NCI-H748 (cell line): ENCODE measurements at regions not wholly inside any gene's neighbourhood (a gene's known extent, or its start where the extent isn't known, plus 50 kb on each side); places are given as distances from the start of the nearest gene placed in this dataset.
"Not testable (repeated sequence)": the region's sequence is repeated elsewhere in the genome, so short reads cannot be mapped to it uniquely, and the experiment has no call there.

Experiments used
- DNase-seq: peaks from one replicate; lab custom pipeline; 2025; ENCODE audit not compliant: unreplicated experiment; lab: John Stamatoyannopoulos, UW

DNA sequence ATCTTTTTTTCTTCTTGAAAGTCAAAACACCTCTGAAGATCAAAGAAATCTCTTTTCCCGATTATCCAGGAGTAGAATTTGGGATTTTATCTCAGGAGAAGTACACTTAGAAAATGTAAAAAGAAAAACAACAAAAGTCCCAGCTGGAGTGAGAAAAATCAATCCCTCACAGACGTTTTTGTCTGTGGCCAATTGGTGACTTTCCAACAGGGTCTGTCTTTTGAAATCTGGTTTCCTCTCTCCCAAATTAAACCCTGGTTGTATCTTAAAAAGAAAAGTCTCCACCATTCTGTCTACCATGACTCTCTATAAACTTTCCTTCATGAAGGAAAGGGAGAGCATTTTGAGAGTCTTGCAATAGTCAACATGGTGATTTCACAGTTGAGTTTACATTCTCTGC, 88.1 kb downstream of the DACT1 start:
- no peak for DNase-seq

DNA sequence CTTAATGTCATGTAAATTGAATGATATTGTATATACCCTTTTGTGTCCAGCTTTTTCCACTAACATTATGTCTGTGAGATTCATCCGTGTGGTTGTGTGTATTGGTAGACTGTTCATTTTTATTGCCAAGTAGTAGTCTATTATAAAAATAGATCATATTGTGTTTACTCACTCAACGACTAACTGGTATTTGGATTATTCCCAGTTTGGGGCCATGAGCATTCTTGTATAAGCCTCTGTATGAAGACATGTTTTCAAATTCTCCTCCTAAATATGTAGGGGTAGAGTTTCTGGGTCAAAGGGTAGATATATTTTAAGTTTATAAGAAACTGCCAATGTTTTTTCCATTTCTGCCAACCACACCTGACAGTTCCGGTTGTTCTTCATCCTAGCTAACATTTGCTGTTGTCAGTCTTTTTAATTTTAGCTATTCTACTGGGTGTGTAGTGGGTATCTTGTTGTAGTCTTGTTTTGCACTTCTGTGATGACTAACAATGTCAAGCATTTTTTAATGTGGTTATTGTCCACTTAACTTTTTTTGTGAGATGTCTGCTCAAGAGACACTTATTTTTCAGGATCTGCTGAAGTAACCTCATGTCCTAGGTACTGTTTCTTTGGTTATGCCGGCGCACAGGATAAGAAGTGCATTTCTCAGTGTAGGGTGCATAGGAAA, 93.2 kb downstream of the DACT1 start:
- DNase-seq = no peak

DNA sequence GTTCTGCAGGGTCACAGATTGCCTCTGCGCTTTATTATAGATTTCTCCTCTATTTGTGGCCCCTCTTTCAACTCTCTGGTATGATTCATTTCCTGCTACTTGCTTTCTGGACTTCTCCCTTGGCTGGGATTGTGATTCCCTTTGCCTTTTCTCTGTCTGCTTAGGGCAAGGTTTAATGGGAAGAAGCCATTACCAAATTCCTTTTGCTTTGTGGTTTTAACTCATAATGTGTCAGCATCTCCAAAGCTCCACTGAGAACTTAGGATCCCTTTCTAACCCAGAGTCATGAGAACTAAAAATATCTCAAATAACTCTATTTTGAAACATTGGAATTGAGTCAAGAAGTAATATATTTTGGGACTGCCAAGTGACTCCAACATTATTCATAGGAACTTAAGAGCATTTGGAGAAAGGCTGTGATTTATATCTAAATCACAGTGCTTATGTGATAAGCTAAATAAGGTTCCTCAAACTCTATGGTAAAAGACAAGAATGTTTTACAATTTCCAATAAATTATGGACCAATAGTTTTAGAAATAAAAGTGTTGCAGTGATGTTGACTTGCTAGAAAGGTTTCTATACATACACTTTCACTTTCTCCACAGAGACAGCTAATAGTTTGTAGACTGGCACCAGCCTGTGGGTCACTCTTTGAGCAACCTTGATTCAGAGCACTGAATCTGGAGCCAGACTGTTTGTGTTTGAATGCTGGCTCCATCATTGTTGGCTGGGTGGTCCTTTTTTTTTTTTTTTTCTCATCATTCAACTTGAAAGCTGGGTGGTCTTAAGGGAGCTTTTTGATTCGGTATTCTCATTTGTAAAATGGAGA, 93.9 kb downstream of the DACT1 start:
- DNase-seq = no peak

GRCh38 chr14:58732387-58732786, 94.6 kb downstream of the DACT1 start:
- DNase-seq = no peak

DNA sequence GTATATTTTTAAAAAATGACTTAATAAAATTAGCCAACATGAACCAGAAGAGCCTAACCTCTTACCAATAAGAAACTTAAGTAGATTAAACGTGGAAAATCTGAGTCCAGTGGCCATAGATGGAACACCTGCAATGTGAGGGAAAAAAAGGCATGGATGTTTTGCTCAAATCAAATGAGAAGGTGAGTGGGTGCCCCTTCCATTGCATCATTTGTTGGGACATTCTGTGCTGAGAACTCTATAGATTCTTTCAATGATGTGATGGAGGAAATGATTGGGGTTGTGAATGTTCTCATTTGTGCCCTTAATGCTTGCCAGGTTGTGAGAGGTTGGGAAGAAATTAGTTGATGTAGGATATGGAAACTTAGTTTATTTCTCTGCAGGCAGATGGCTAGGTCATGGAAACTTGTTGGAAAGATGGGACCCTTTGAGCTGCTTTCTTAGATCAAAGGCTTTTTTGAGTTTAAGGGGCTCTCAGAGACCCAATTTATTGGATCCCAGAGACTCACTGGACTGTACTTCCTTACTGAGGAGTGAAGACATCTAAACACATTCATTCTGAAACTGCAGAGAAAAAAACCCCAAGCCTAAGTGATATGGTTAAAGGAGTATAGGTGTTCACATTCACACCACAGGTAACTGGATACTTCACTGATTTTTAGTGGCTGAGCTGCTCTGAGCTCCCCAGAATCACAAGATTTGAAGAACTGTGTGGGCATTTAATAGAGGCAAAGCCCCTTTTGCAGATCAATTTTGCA, 95.9 kb downstream of the DACT1 start:
- DNase-seq = no peak

DNA sequence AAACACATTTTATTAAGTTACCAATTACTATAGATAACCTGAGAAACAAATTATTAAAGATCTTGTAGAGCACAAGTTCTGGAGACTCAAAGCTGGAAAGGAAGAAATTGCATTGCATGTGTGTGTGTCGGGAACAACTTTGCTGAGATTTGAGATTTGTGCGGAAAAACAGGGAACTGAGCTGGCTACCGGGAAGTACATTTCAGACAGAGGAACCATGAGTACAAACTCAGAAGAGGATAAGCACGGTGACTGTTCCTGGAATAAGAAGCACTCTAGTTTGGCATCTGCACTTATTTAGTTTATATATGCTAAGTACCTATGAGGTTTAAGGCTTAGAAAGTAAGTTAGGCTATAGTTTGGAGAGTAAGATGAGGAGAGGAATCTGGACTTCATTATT, 97.8 kb downstream of the DACT1 start:
- no peak for DNase-seq

GRCh38 chr14:58736606-58737005, 98.8 kb downstream of the DACT1 start:
- DNase-seq = no peak

GRCh38 chr14:58737511-58737910, 99.7 kb downstream of the DACT1 start:
- DNase-seq = peak; percentile 60

DNA sequence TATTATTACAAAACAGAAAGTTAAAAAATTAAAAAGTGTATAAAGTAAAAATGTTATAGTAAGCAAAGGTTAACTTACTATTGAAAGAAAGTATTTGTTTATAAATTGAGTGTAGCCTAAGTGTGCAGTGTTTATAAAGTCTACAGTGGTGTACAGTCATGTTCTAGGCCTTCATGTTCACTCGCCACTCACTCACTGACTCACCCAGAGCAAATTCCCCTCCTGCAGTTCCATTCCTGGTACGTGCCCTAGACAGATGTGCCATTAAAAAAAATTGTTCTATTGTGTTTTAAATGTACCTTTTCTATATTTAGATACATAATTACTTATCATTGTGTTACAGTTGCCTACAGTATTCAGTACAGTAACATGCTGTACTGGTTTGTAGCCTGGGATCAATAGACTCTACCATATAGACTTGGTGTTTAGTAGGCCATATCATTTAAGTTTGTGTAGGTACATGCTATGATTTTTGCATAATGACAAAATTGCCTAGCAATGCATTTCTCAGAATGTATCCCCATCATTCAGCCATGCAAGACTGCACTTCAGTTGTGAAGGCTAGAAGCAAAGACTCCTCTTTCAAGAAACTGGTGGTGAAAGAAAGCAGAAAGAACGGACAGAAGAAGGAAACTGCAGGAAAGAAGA, 100.6 kb downstream of the DACT1 start:
- peak; percentile 13 for DNase-seq

DNA sequence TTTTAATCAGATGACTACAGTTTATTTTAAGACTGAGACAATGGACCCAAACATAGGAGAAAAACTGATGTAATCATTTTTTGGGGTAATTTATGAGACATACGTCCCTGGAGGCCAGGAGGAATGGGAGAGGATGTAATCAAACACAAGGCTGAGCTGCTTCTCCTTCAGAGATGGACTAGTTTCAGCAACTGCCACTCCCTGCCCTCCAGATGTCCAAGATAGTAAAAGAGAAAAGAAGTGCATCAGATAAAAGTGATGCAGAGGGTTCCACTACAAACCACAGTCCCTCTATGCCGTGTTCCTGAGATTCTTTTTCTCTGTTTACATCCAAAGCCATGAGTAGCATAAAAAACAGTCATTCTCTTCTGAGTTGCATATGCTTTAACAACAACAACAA, 101.1 kb downstream of the DACT1 start:
- DNase-seq = no peak

- DNase-seq = peak; percentile 39
Observed at GRCh38 chr14:58739674-58740073, 101.9 kb downstream of the DACT1 start.

DNA sequence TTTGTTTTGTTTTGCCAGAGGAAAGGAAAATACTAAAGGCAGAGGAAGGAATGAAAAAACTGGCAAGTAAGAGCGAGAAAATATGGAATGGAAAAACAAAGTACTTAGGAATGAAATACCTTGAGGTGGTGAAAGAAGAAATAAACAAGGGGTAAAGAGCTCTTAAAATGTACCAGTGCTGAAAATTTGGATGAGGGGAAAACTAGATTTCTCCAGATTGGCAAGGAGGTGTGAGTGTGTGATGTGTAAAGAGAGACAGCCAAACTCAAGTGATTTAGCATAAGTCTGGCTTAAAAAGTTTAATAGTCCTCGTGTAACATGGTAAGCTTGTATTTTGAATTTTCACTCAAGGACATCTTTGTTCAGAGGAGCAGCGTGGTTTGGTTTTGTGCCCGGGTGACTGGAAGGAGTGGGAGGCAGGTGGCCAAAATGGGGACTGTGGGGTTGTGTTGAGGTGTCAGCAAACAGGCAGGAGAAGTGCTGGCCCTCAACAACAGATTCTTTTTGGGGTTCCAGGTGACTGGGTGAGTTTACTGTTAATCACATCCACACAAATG, 102.7 kb downstream of the DACT1 start:
- no peak for DNase-seq

- DNase-seq = no peak
Observed at GRCh38 chr14:58744801-58745394, 107.1 kb downstream of the DACT1 start.

GRCh38 chr14:58746261-58746660, 108.5 kb downstream of the DACT1 start:
- no peak for DNase-seq

DNA sequence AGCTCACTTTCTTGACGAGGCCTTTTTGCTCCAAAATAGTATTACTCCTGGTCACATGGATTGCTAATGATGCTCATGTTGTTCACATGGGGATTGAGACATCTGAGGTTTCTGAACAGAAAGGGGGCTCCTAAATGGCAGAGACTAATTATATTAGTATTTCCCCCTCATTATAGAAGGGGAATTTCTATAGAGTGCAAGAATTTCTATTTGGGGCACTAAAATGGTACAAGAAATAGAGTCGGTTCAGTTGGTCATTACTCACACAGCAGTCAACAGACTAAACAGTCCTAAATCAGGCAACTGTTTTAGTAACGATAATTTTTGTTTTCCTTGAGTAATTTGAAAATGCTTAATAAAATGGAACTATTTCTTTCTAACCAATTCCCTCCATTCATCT, 108.9 kb downstream of the DACT1 start:
- DNase-seq = no peak

- no peak for DNase-seq
Observed at GRCh38 chr14:58747181-58747580, 109.4 kb downstream of the DACT1 start.

DNA sequence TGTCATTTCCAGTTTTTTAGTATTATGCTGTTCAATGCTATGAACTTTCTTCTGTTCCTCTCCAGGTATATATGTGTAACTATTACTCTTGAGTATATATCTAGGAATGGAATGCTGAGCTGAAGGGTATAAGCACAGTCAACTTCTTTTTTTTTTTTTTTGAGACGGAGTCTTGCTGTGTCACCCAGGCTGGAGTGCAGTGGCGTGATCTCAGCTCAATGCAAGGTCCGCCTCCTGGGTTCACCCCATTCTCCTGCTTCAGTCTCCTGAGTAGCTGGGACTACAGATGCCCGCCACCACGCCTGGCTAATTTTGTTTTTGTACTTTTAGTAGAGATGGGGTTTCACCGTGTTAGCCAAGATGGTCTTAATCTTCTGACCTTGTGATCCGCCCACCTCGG, 110.5 kb downstream of the DACT1 start:
- not testable (repeated sequence) for DNase-seq

DNA sequence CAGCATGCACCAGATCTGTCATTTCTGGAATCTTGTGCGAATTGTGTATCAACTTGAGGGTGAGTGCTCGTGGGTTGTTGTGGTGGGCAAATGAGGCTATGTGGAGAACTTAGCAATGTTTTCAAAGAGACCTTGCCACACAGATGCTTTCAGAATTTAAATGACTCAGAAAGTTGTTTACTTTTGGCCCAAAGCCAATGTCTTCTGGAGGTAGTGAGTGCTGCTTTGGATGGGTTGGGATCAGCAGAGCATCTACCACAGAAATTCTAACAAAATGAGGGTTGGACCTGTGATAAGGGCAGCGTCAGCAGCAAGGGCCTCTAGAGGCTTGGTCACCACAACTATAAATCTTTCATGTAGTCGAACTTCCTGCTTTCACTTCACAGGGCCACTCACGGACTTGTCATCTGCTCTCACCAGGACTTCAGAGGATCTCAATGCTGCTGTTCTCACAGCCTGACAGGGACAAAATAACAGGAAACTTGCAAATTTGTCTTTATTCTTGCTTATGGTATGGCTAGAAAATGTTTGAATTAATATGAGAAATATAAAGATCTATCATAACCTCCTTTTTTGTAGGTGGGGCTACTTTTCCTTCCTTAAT, 111.4 kb downstream of the DACT1 start:
- DNase-seq = peak; percentile 50

DNA sequence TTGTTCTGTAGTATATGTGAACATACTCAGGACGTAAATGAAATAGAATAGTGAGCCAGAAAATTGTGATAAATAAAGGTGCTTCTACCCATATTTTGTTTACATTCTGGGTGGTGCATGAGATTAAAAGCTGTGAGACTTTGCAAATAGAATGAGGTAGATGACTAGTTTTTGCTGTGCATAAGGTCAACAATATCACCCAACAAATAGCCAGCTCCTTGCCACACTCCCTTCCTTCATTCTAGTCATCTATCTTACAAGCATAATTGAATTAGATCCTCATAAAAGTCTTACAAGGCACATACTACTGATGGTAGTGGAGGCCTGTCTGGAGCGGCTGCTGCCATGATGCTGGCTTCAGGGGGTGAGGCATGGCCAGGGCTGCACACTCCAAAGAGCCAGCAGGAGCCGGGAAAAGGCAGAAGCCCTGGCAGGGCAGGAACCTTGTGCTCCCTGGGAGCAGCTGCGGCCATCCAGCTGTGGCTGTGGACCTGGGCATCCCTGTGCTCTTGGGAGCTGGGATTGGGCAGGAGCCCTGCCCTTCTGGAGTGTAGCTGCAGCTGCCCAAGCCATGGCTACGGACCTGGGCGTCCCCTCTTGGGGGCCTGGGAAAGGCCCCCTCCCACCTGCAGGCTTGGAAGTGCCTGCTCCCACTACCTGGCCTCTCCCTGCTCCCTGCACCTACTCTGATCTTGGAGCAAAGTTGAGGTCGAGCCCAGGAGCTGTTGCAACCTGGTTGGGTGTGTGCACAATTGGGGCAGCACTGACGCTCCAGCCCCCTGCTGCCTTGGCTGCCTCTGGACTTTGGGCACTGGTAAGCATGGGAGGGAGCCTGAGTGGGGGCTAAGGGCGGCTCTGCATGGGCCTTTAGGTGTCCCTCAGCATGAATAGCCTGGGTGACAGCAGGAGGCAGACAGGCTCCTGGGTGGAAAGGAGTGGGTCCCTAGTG, 112.8 kb downstream of the DACT1 start:
- no peak for DNase-seq
